ENCODE measurements at regions not wholly inside any gene's neighbourhood (a gene's known extent, or its start where the extent isn't known, plus 50 kb on each side); places are given as distances from the start of the nearest gene placed in this dataset.

- FAIRE-seq: no peak
- intact Hi-C loops (cut with DNase I): no loop called here
- no peak overlapping the region for H3K4me3 ChIP-seq
Measured at GRCh38 chr12:108462686-108463085, 52.4 kb upstream of the FICD start.

DNA sequence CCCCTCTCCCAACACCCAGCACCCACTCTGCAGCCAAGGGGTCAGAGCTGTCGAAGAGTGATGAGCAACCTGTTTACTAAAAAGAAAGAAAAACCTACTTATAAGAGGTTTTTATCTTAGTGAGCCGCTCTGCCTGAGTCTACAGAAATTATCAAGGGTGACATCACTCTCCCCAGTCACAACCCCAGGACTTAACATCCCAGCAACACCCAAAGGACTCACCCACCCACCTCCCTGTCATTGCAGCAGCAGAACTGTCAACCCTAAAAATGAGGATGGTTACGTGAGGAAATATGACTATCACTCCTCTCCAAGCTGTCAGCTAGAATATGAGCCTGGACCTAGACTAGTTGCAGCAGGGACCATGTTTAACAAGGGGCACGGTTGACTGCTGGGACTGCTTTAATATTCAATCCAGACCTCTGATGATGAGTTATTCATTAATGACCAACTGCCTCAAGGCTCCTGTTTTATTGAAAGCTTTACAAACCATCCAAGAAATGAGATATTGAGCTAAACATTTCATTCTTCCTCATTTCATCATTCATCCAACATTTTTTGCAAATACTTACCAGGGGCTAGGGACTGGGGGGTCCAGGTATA is 53.9 kb upstream of the FICD start:
- DNase-seq: no peak
- Histone ChIP-seq H3K4me3 (no peak overlapping the region), H3K27ac (no peak overlapping the region), H3K4me1 (no peaks in the 10 kb centered on the region), H3K9me3 (no peaks in the 10 kb centered on the region), H3K36me3 (no peaks in the 10 kb centered on the region), H3K27me3 (no peaks in the 10 kb centered on the region)
- ATAC-seq: no peak
- TF ChIP-seq, protein P1, sequence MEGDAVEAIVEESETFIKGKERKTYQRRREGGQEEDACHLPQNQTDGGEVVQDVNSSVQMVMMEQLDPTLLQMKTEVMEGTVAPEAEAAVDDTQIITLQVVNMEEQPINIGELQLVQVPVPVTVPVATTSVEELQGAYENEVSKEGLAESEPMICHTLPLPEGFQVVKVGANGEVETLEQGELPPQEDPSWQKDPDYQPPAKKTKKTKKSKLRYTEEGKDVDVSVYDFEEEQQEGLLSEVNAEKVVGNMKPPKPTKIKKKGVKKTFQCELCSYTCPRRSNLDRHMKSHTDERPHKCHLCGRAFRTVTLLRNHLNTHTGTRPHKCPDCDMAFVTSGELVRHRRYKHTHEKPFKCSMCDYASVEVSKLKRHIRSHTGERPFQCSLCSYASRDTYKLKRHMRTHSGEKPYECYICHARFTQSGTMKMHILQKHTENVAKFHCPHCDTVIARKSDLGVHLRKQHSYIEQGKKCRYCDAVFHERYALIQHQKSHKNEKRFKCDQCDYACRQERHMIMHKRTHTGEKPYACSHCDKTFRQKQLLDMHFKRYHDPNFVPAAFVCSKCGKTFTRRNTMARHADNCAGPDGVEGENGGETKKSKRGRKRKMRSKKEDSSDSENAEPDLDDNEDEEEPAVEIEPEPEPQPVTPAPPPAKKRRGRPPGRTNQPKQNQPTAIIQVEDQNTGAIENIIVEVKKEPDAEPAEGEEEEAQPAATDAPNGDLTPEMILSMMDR (IDR thresholded peaks at IDR 0.05): no peak
- intact Hi-C loops (cut with DNase I): no loop called here
- no peak for FAIRE-seq
- WGBS, 2 donors: 26 to 32% methylated on average over 4 of the region's 4 CpGs

More at GRCh38 chr12:108462686-108463085, 52.4 kb upstream of the FICD start:
- Histone ChIP-seq H3K27ac (no peak overlapping the region), H3K36me3 (no peaks in the 10 kb centered on the region), H3K9me3 (no peaks in the 10 kb centered on the region), H3K4me1 (no peaks in the 10 kb centered on the region), H3K27me3 (no peaks in the 10 kb centered on the region)
- ATAC-seq (no peak), DNase-seq (no peak)
- TF ChIP-seq, protein P1 (IDR thresholded peaks at IDR 0.05): no peak
- WGBS, 2 donors: 31 to 37% methylated on average over 4 of the region's 4 CpGs

DNA sequence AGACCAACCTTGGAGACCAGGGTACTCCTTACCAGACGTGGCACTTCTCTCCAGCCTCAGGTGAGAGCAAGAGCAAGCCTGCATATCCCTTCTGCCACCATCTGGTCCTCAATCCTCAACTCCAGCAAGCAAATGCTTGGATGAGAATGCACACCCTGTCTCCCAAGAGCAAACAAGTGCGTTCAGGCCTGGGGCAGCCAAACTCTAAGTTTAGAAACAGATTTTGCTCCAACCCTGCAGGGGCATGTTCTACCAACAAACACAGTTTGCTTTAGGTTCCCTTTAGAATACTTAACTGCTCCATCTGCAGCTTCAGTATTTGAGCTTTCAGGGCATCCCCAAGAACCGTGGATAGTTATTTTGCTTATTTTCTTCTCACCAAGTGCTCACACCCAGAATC is 55.9 kb upstream of the FICD start:
- intact Hi-C loops (cut with DNase I): no loop called here
- WGBS, 2 donors: 23 to 25% methylated on average over 3 of the region's 3 CpGs

DNA sequence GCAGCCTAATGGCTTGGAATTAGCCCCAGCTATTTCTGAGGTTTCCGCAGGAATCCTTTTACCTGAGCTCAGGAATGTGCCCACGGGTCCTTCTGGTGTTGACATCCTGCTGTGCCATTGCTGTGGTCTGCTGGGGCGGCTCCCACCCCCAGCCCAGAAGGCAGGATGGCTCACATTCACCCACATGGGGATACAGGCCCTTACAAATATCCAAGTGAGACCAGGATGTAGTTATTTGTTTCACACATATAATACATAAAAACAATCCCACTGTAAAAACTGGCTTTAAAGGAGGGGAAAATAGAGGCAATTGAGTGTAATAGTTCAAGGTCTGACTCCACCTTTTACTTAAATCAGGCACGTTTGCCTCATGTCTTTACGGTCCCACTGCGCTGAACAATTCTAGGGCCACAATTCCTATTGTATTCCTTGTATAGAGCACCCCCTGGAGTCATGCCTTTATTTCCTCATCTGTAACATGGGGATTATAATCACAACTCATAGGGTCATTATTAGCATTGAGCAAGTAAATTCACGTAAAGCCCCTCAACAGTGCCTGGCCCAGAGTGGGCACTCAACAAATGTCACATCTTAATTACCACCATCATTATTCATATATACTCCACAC is 57.2 kb upstream of the FICD start:
- Histone ChIP-seq H3K27me3 (no peaks in the 10 kb centered on the region), H3K36me3 (no peaks in the 10 kb centered on the region), H3K27ac (no peak overlapping the region), H3K4me3 (no peak overlapping the region), H3K4me1 (no peaks in the 10 kb centered on the region), H3K9me3 (no peaks in the 10 kb centered on the region)
- DNase-seq (no peak), FAIRE-seq (no peak), ATAC-seq (no peak)
- intact Hi-C loops (cut with DNase I): no loop called here
- TF ChIP-seq, protein P1 (IDR thresholded peaks at IDR 0.05): no peak
- WGBS, 2 donors: 37 to 41% methylated on average over 7 of the region's 7 CpGs

More for the DNA sequence above, 55.9 kb upstream of the FICD start:
- TF ChIP-seq, protein P1 (IDR thresholded peaks at IDR 0.05): no peak
- Histone ChIP-seq H3K27ac (no peak overlapping the region), H3K4me1 (no peaks in the 10 kb centered on the region), H3K9me3 (no peaks in the 10 kb centered on the region), H3K4me3 (no peak overlapping the region), H3K27me3 (no peaks in the 10 kb centered on the region), H3K36me3 (no peaks in the 10 kb centered on the region)
- ATAC-seq (no peak), DNase-seq (no peak), FAIRE-seq (no peak)

Data from pancreas (tissue), 10 donors.